ES-I3 (cell line): ENCODE measurements at regions not wholly inside any gene's neighbourhood (a gene's known extent, or its start where the extent isn't known, plus 50 kb on each side); places are given as distances from the start of the nearest gene placed in this dataset.

ENCODE experiments used
- H3K36me3 ChIP-seq: 2 replicates; pipeline ENCODE4 v1.6.1; 2013; ENCODE audit warnings: mild to moderate bottlenecking, low read length, control low read depth, moderate library complexity; ENCODE audit not compliant: insufficient read depth
- H3K4me1 ChIP-seq: 2 replicates; pipeline ENCODE4 v1.6.1; 2013; ENCODE audit warnings: mild to moderate bottlenecking, control low read depth, low read length; ENCODE audit not compliant: insufficient read depth
- H3K9ac ChIP-seq: 2 replicates; pipeline ENCODE4 v1.6.1; 2013; ENCODE audit warnings: low read depth, mild to moderate bottlenecking, low read length, moderate library complexity
- H3K9me3 ChIP-seq: 2 replicates; pipeline ENCODE4 v1.6.1; 2013; ENCODE audit warnings: mild to moderate bottlenecking, low read length, moderate library complexity; ENCODE audit not compliant: control insufficient read depth, insufficient read depth

- Histone ChIP-seq H3K4me1 (no peaks in the 10 kb centered on the region), H3K36me3 (no peaks in the 10 kb centered on the region), H3K9ac (no peak overlapping the region), H3K9me3 (no peaks in the 10 kb centered on the region)
Measured at GRCh38 chr1:5576011-5576672, 416.1 kb downstream of the NPHP4 start.

- Histone ChIP-seq H3K4me1 (no peaks in the 10 kb centered on the region), H3K36me3 (no peaks in the 10 kb centered on the region), H3K9me3 (no peaks in the 10 kb centered on the region), H3K9ac (no peak overlapping the region)
Measured at GRCh38 chr1:5575396-5575940, 416.8 kb downstream of the NPHP4 start.

- Histone ChIP-seq H3K9ac (no peak overlapping the region), H3K9me3 (no peaks in the 10 kb centered on the region), H3K4me1 (no peaks in the 10 kb centered on the region), H3K36me3 (no peaks in the 10 kb centered on the region)
Measured at GRCh38 chr1:5574641-5575040, 417.6 kb downstream of the NPHP4 start.

GRCh38 chr1:5572794-5573193, 419.4 kb downstream of the NPHP4 start:
- Histone ChIP-seq H3K36me3 (no peaks in the 10 kb centered on the region), H3K9me3 (0 out of 2 replicates have a peak, but pooled peaks cover 4% of the 10 kb centered on the region), H3K9ac (no peak overlapping the region), H3K4me1 (no peaks in the 10 kb centered on the region)

- no peaks in the 10 kb centered on the region for H3K36me3 ChIP-seq
- no peaks in the 10 kb centered on the region for H3K4me1 ChIP-seq
Measured at GRCh38 chr1:5571861-5572401, 420.3 kb downstream of the NPHP4 start.

GRCh38 chr1:5571438-5571837, 420.8 kb downstream of the NPHP4 start:
- H3K9me3 ChIP-seq: 0 out of 2 replicates have a peak, but pooled peaks cover 4% of the 10 kb centered on the region
- H3K9ac ChIP-seq: no peak overlapping the region
- H3K36me3 ChIP-seq: no peaks in the 10 kb centered on the region
- no peaks in the 10 kb centered on the region for H3K4me1 ChIP-seq

More at GRCh38 chr1:5571861-5572401, 420.3 kb downstream of the NPHP4 start:
- Histone ChIP-seq H3K9ac (no peak overlapping the region), H3K9me3 (0 out of 2 replicates have a peak, but pooled peaks cover 4% of the 10 kb centered on the region)

- Histone ChIP-seq H3K36me3 (no peaks in the 10 kb centered on the region), H3K9me3 (0 out of 2 replicates have a peak, but pooled peaks cover 4% of the 10 kb centered on the region), H3K4me1 (no peaks in the 10 kb centered on the region), H3K9ac (no peak overlapping the region)
Measured at GRCh38 chr1:5570931-5571330, 421.3 kb downstream of the NPHP4 start.

- Histone ChIP-seq H3K36me3 (no peaks in the 10 kb centered on the region), H3K9ac (no peak overlapping the region), H3K9me3 (0 out of 2 replicates have a peak, but pooled peaks cover 4% of the 10 kb centered on the region), H3K4me1 (no peaks in the 10 kb centered on the region)
Measured at GRCh38 chr1:5568321-5568720, 423.9 kb downstream of the NPHP4 start.

- Histone ChIP-seq H3K9ac (no peak overlapping the region), H3K9me3 (0 out of 2 replicates have a peak, but pooled peaks cover 4% of the 10 kb centered on the region), H3K4me1 (no peaks in the 10 kb centered on the region), H3K36me3 (no peaks in the 10 kb centered on the region)
Measured at GRCh38 chr1:5567839-5568238, 424.4 kb downstream of the NPHP4 start.

GRCh38 chr1:5566924-5567323, 425.3 kb downstream of the NPHP4 start:
- Histone ChIP-seq H3K4me1 (no peaks in the 10 kb centered on the region), H3K36me3 (no peaks in the 10 kb centered on the region), H3K9ac (no peak overlapping the region), H3K9me3 (0 out of 2 replicates have a peak, but pooled peaks cover 4% of the 10 kb centered on the region)

- no peak overlapping the region for H3K9ac ChIP-seq
- H3K9me3 ChIP-seq: 0 out of 2 replicates have a peak, but pooled peaks cover 4% of the 10 kb centered on the region
- H3K36me3 ChIP-seq: no peaks in the 10 kb centered on the region
- H3K4me1 ChIP-seq: no peaks in the 10 kb centered on the region
Measured at GRCh38 chr1:5565281-5566125, 426.7 kb downstream of the NPHP4 start.

- no peaks in the 10 kb centered on the region for H3K4me1 ChIP-seq
- no peaks in the 10 kb centered on the region for H3K36me3 ChIP-seq
- 0 out of 2 replicates have a peak, but pooled peaks cover 4% of the 10 kb centered on the region for H3K9me3 ChIP-seq
- H3K9ac ChIP-seq: no peak overlapping the region
Measured at GRCh38 chr1:5564578-5565257, 427.5 kb downstream of the NPHP4 start.

GRCh38 chr1:5563861-5564577, 428.2 kb downstream of the NPHP4 start:
- Histone ChIP-seq H3K36me3 (no peaks in the 10 kb centered on the region), H3K9me3 (0 out of 2 replicates have a peak, but pooled peaks cover 1% of the 10 kb centered on the region), H3K4me1 (no peaks in the 10 kb centered on the region)

More at GRCh38 chr1:5563861-5564577, 428.2 kb downstream of the NPHP4 start:
- H3K9ac ChIP-seq: no peak overlapping the region
